ENCODE measurements at regions not wholly inside any gene's neighbourhood (a gene's known extent, or its start where the extent isn't known, plus 50 kb on each side); places are given as distances from the start of the nearest gene placed in this dataset.

GRCh38 chr6:74598462-74599393 is 607.1 kb downstream of the COL12A1 start:
- Histone ChIP-seq H3K4me1 (replicated peaks in 1 of 2; ENCODE audit: control insufficient read depth in 2 of 2, insufficient read depth in 2 of 2, low read length in 2 of 2) (no peaks in the 10 kb centered on the region), H3K79me2 (ENCODE audit: control insufficient read depth, insufficient read depth, low read length) (no peaks in the 10 kb centered on the region), H3K9me3 (replicated peaks; ENCODE audit: control insufficient read depth, insufficient read depth, low read depth, low read length) (no peaks in the 10 kb centered on the region), H3K4me2 (ENCODE audit: insufficient read depth, low read length) (no peak overlapping the region), H3K27ac (ENCODE audit: extremely low read depth, low read depth, low read length) (no peak overlapping the region), H3K27me3 (ENCODE audit: control insufficient read depth in 2 of 2, insufficient read depth in 2 of 2, low read length in 2 of 2) (no peaks in the 10 kb centered on the region), H3K9me1 (ENCODE audit: control insufficient read depth, insufficient read depth, low read length) (no peaks in the 10 kb centered on the region), H4K20me1 (replicated peaks; ENCODE audit: control insufficient read depth, insufficient read depth, low read length) (no peaks in the 10 kb centered on the region), H3K36me3 (ENCODE audit: control insufficient read depth, insufficient read depth, low read length) (no peaks in the 10 kb centered on the region), H3K4me3 (no peak overlapping the region), H2AFZ (ENCODE audit: low read depth, low read length) (no peak overlapping the region), H3K9ac (ENCODE audit: insufficient read depth in 1 of 2, low read depth in 2 of 2, low read length in 2 of 2) (no peak overlapping the region)
- WGBS (ENCODE audit: insufficient coverage, low coverage, missing lambda C conversion rate): 0% methylated on average over 3 of the region's 3 CpGs
- FAIRE-seq (no peak), DNase-seq (ENCODE audit: extremely low read depth in 1 of 4, low spot score in 3 of 4) (no peak), ATAC-seq (no peak)
- no TSS peak for BruUV-seq (replicated peaks)
- intact Hi-C loops (cut with micrococcal nuclease) (no loop called here), in situ Hi-C loops (cut with MboI) (no loop called here)
- ChIA-PET CTCF (ENCODE audit: low intra/inter-chr PET ratio) (no interaction called here), POLR2A (no interaction called here)
- TF ChIP-seq TFAP4 (CRISPR knock-in tag; IDR thresholded peaks at IDR 0.05; ENCODE audit: borderline replicate concordance) (no peak), NR0B1 (IDR thresholded peaks at IDR 0.05; ENCODE audit: partially characterized antibody) (no peak), POLR2AphosphoS5 (IDR thresholded peaks at IDR 0.05; ENCODE audit: control insufficient read depth, insufficient read depth, low read depth, low read length) (no peak), HMGXB4 (CRISPR knock-in tag; IDR thresholded peaks at IDR 0.05) (no peak), ZNF609 (CRISPR knock-in tag; IDR thresholded peaks at IDR 0.05; ENCODE audit: borderline replicate concordance) (no peak), HBP1 (CRISPR knock-in tag; IDR thresholded peaks at IDR 0.05) (no peak), ELK1 (CRISPR knock-in tag; IDR thresholded peaks at IDR 0.05) (no peak)

Data from K562 (cell line).